Keratinocyte (primary cell): ENCODE measurements at regions not wholly inside any gene's neighbourhood (a gene's known extent, or its start where the extent isn't known, plus 50 kb on each side); places are given as distances from the start of the nearest gene placed in this dataset.

Source experiments
- DNase-seq: peaks from one replicate; pipeline ENCODE4 v3.0.0-alpha.2; 2011; ENCODE audit warnings: low read depth, missing footprints, low spot score
- FAIRE-seq: peaks from 2 replicates; lab custom pipeline; 2011; peaks lifted over from hg19 to GRCh38; lab: Jason Lieb, UNC
- H2AFZ ChIP-seq: 2 replicates; pipeline ENCODE4 v1.6.0; 2012; ENCODE audit warnings: low read length, control low read depth, inconsistent platforms; ENCODE audit not compliant: control insufficient read depth
- H3K27ac ChIP-seq: 2 replicates; pipeline ENCODE4 v1.5.1; 2011; ENCODE audit warnings: low read length; ENCODE audit not compliant: control insufficient read depth, insufficient read depth
- H3K27me3 ChIP-seq: 3 replicates; pipeline ENCODE4 v1.6.0; 2011; ENCODE audit warnings: low read length; ENCODE audit not compliant: control insufficient read depth, insufficient read depth; ENCODE audit errors: extremely low read depth
- H3K36me3 ChIP-seq, 2 experiments: 2 replicates in 1 of 2; 3 replicates in 1 of 2; pipeline ENCODE4 v1.5.1; 2011; ENCODE audit warnings: low read length in 2 of 2, mild to moderate bottlenecking in 1 of 2; ENCODE audit not compliant: control insufficient read depth in 2 of 2, insufficient read depth in 2 of 2; ENCODE audit errors: extremely low read depth in 1 of 2
- H3K4me1 ChIP-seq: 3 replicates; pipeline ENCODE4 v1.5.1; 2011; ENCODE audit warnings: low read length; ENCODE audit not compliant: control insufficient read depth, insufficient read depth; ENCODE audit errors: extremely low read depth
- H3K4me2 ChIP-seq: 3 replicates; pipeline ENCODE4 v1.6.0; 2011; ENCODE audit warnings: low read depth, low read length; ENCODE audit not compliant: control insufficient read depth, insufficient read depth; ENCODE audit errors: extremely low read depth
- H3K4me3 ChIP-seq, 3 experiments: fragments of 200-600 bp in 1 of 3; sonication (generic) in 1 of 3; 2 replicates in 2 of 3; 3 replicates in 1 of 3; pipeline ENCODE4 v1.5.1; 2011 to 2016; ENCODE audit warnings: low read length in 3 of 3, mild to moderate bottlenecking in 3 of 3, control low read depth in 2 of 3, inconsistent platforms in 1 of 3, low read depth in 1 of 3, mixed read lengths in 1 of 3, mixed run types in 1 of 3, moderate library complexity in 1 of 3; ENCODE audit not compliant: control insufficient read depth in 2 of 3, insufficient read depth in 2 of 3; ENCODE audit errors: extremely low read depth in 1 of 3
- H3K79me2 ChIP-seq: 2 replicates; pipeline ENCODE4 v1.6.0; 2012; ENCODE audit warnings: low read length; ENCODE audit not compliant: control insufficient read depth, insufficient read depth
- H3K9ac ChIP-seq: 3 replicates; pipeline ENCODE4 v1.6.0; 2011; ENCODE audit warnings: low read length; ENCODE audit not compliant: control insufficient read depth, insufficient read depth; ENCODE audit errors: extremely low read depth
- H3K9me1 ChIP-seq: 3 replicates; pipeline ENCODE4 v1.6.0; 2011; ENCODE audit warnings: low read length; ENCODE audit not compliant: control insufficient read depth, insufficient read depth; ENCODE audit errors: extremely low read depth
- H3K9me3 ChIP-seq: 2 replicates; pipeline ENCODE4 v1.5.1; 2012; ENCODE audit warnings: low read depth, low read length; ENCODE audit not compliant: control insufficient read depth
- H4K20me1 ChIP-seq: 3 replicates; pipeline ENCODE4 v1.6.0; 2011; ENCODE audit warnings: low read length; ENCODE audit not compliant: control insufficient read depth, insufficient read depth; ENCODE audit errors: extremely low read depth
- CTCF ChIP-seq, 3 experiments: IDR thresholded peaks in 1 of 3; conservative IDR thresholded peaks in 1 of 3; optimal IDR thresholded peaks in 1 of 3; 2 replicates in 2 of 3; 3 replicates in 1 of 3; pipeline versions ENCODE3 to v1.5.1; 2011; ENCODE audit warnings: low read length in 3 of 3, mild to moderate bottlenecking in 3 of 3, moderate library complexity in 2 of 3, control low read depth in 1 of 3, inconsistent platforms in 1 of 3; ENCODE audit not compliant: insufficient read depth in 2 of 3; ENCODE audit errors: extremely low read depth in 1 of 3
- EZH2 ChIP-seq: IDR thresholded peaks from one replicate; pipeline ENCODE4 v1.6.1; 2012; ENCODE audit warnings: inconsistent platforms, mild to moderate bottlenecking, low read length, moderate library complexity
- dilution Hi-C: fragments of 300-500 bp; cut with MboI; formaldehyde crosslinking; loops from one replicate; pipeline ENCODE4 v1.7.0; 2020; ENCODE audit warnings: low sequenced_read_pairs; ENCODE audit not compliant: extremely low pct_ligation_motif_present

- Histone ChIP-seq H3K4me1 (peaks cover 22% of the 10 kb centered on the region), H3K9me1 (no peaks in the 10 kb centered on the region), H3K79me2 (no peaks in the 10 kb centered on the region), H4K20me1 (no peaks in the 10 kb centered on the region), H2AFZ (no peak overlapping the region), H3K4me2 (peak overlapping the region; percentile 22), H3K4me3 (no peak overlapping the region), H3K36me3 (no peaks in the 10 kb centered on the region), H3K27me3 (no peaks in the 10 kb centered on the region), H3K9me3 (no peaks in the 10 kb centered on the region), H3K27ac (peak overlapping the region; percentile 41), H3K9ac (no peak overlapping the region)
- dilution Hi-C loops, result no loop called here
- TF ChIP-seq EZH2, result no peak
- no peak for TF ChIP-seq CTCF (optimal IDR thresholded peaks at IDR 0.05 in 1 of 3, IDR thresholded peaks at IDR 0.05 in 1 of 3, conservative IDR thresholded peaks at IDR 0.05 in 1 of 3; ENCODE audit: extremely low read depth in 1 of 3, insufficient read depth in 2 of 3, low read length in 3 of 3)
- no peak for DNase-seq
- FAIRE-seq, result peak; percentile 95
These were observed 78.4 kb upstream of the ZNF516 start for GRCh38 chr18:76573325-76574025.

GRCh38 chr18:76572518-76573247 lies 77.6 kb upstream of the ZNF516 start:
- Histone ChIP-seq H3K79me2 (no peaks in the 10 kb centered on the region), H4K20me1 (no peaks in the 10 kb centered on the region), H3K27me3 (no peaks in the 10 kb centered on the region), H3K9ac (no peak overlapping the region), H3K4me1 (peaks cover 26% of the 10 kb centered on the region), H3K27ac (peak overlapping the region; percentile 41), H3K36me3 (no peaks in the 10 kb centered on the region), H3K4me2 (no peak overlapping the region), H3K9me1 (no peaks in the 10 kb centered on the region), H3K9me3 (no peaks in the 10 kb centered on the region), H3K4me3 (no peak overlapping the region), H2AFZ (no peak overlapping the region)
- TF ChIP-seq EZH2 (no peak), CTCF (optimal IDR thresholded peaks at IDR 0.05 in 1 of 3, IDR thresholded peaks at IDR 0.05 in 1 of 3, conservative IDR thresholded peaks at IDR 0.05 in 1 of 3; ENCODE audit: extremely low read depth in 1 of 3, insufficient read depth in 2 of 3, low read length in 3 of 3) (peak in 1 of 3 experiments; percentile 23)
- dilution Hi-C loops, result no loop called here
- no peak for FAIRE-seq
- DNase-seq, result no peak
